SK-N-SH treated with all-trans-retinoic acid at 6 μM for 48 hours (cell line): ENCODE measurements at regions not wholly inside any gene's neighbourhood (a gene's known extent, or its start where the extent isn't known, plus 50 kb on each side); places are given as distances from the start of the nearest gene placed in this dataset.

Experiments
- ESRRG ChIP-seq: fragments of 250-450 bp; sonication (Bioruptor Pico); IDR thresholded peaks from 2 replicates; pipeline ENCODE4 v1.6.1; 2021; ENCODE audit warnings: mild to moderate bottlenecking
- OSR1 ChIP-seq: fragments of 250-450 bp; sonication (Bioruptor Pico); IDR thresholded peaks from 2 replicates; pipeline ENCODE4 v1.8.0; 2022; ENCODE audit warnings: moderate library complexity, mild to moderate bottlenecking, inconsistent platforms
- TCF4 ChIP-seq: fragments of 250-450 bp; sonication (Bioruptor Pico); IDR thresholded peaks from 2 replicates; pipeline ENCODE4 v1.8.0; 2021; ENCODE audit warnings: mild to moderate bottlenecking, moderate library complexity, borderline replicate concordance
- TOX ChIP-seq: fragments of 250-450 bp; sonication (Bioruptor Pico); IDR thresholded peaks from 2 replicates; pipeline ENCODE4 v1.8.0; 2021; ENCODE audit warnings: mild to moderate bottlenecking, moderate library complexity, borderline replicate concordance
- ZFP3 ChIP-seq: fragments of 250-450 bp; sonication (Bioruptor Pico); IDR thresholded peaks from 2 replicates; pipeline ENCODE4 v1.5.0; 2020; ENCODE audit warnings: mild to moderate bottlenecking, moderate library complexity
- ZNF565 ChIP-seq: fragments of 450-650 bp; formaldehyde crosslinking; conservative IDR thresholded peaks from 2 replicates; pipeline ENCODE4 v1.5.0; 2020; ENCODE audit warnings: low read depth, mild to moderate bottlenecking, moderate library complexity
- TF ChIP-seq, protein P1 (sequence below): fragments of 250-450 bp; sonication (Bioruptor Pico); IDR thresholded peaks from 2 replicates; pipeline ENCODE4 v1.5.0; 2020; ENCODE audit warnings: mild to moderate bottlenecking, moderate library complexity
- TF ChIP-seq, protein P2 (sequence below): fragments of 250-450 bp; sonication (Bioruptor Pico); IDR thresholded peaks from 2 replicates; pipeline ENCODE4 v1.5.1; 2021; ENCODE audit warnings: mild to moderate bottlenecking, moderate library complexity

- no peak for TF ChIP-seq ESRRG
- no peak for TF ChIP-seq ZFP3 (CRISPR knock-in tag)
- no peak for TF ChIP-seq ZNF565 (CRISPR knock-in tag)
- TF ChIP-seq OSR1 (CRISPR knock-in tag): no peak
- TF ChIP-seq, protein P1, sequence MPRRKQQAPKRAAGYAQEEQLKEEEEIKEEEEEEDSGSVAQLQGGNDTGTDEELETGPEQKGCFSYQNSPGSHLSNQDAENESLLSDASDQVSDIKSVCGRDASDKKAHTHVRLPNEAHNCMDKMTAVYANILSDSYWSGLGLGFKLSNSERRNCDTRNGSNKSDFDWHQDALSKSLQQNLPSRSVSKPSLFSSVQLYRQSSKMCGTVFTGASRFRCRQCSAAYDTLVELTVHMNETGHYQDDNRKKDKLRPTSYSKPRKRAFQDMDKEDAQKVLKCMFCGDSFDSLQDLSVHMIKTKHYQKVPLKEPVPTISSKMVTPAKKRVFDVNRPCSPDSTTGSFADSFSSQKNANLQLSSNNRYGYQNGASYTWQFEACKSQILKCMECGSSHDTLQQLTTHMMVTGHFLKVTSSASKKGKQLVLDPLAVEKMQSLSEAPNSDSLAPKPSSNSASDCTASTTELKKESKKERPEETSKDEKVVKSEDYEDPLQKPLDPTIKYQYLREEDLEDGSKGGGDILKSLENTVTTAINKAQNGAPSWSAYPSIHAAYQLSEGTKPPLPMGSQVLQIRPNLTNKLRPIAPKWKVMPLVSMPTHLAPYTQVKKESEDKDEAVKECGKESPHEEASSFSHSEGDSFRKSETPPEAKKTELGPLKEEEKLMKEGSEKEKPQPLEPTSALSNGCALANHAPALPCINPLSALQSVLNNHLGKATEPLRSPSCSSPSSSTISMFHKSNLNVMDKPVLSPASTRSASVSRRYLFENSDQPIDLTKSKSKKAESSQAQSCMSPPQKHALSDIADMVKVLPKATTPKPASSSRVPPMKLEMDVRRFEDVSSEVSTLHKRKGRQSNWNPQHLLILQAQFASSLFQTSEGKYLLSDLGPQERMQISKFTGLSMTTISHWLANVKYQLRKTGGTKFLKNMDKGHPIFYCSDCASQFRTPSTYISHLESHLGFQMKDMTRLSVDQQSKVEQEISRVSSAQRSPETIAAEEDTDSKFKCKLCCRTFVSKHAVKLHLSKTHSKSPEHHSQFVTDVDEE: no peak
- TF ChIP-seq TOX (CRISPR knock-in tag): no peak
- TF ChIP-seq TCF4 (CRISPR knock-in tag): no peak
- TF ChIP-seq, protein P2, sequence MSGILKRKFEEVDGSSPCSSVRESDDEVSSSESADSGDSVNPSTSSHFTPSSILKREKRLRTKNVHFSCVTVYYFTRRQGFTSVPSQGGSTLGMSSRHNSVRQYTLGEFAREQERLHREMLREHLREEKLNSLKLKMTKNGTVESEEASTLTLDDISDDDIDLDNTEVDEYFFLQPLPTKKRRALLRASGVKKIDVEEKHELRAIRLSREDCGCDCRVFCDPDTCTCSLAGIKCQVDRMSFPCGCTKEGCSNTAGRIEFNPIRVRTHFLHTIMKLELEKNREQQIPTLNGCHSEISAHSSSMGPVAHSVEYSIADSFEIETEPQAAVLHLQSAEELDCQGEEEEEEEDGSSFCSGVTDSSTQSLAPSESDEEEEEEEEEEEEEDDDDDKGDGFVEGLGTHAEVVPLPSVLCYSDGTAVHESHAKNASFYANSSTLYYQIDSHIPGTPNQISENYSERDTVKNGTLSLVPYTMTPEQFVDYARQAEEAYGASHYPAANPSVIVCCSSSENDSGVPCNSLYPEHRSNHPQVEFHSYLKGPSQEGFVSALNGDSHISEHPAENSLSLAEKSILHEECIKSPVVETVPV (CRISPR knock-in tag): no peak
Measured at GRCh38 chr1:67939942-67940341, 106.7 kb upstream of the GNG12 start.
